HG03039 (cell line): ENCODE measurements at regions not wholly inside any gene's neighbourhood (a gene's known extent, or its start where the extent isn't known, plus 50 kb on each side); places are given as distances from the start of the nearest gene placed in this dataset.

ENCODE experiments used
- ATAC-seq: cut with Tn5 transposase; IDR thresholded peaks from one replicate; pipeline ENCODE4 v1.9.1; 2021; ENCODE audit warnings: mild to moderate bottlenecking, moderate library complexity; ENCODE audit not compliant: unreplicated experiment

GRCh38 chr2:51633073-51633472, 601.1 kb upstream of the NRXN1 start:
- no peak for ATAC-seq

GRCh38 chr2:51629406-51629805, 597.5 kb upstream of the NRXN1 start:
- no peak for ATAC-seq

GRCh38 chr2:51628917-51629316, 597.0 kb upstream of the NRXN1 start:
- no peak for ATAC-seq

- ATAC-seq, result no peak
Measured at GRCh38 chr2:51624995-51625394, 593.1 kb upstream of the NRXN1 start.

GRCh38 chr2:51620796-51621195, 588.9 kb upstream of the NRXN1 start:
- no peak for ATAC-seq

GRCh38 chr2:51619961-51620360, 588.0 kb upstream of the NRXN1 start:
- ATAC-seq, result no peak

GRCh38 chr2:51612387-51612786, 580.5 kb upstream of the NRXN1 start:
- no peak for ATAC-seq

- ATAC-seq, result no peak
Measured at GRCh38 chr2:51601706-51602105, 569.8 kb upstream of the NRXN1 start.

GRCh38 chr2:51597086-51597485, 565.2 kb upstream of the NRXN1 start:
- ATAC-seq, result no peak

GRCh38 chr2:51595836-51596235, 563.9 kb upstream of the NRXN1 start:
- no peak for ATAC-seq

GRCh38 chr2:51581636-51582267, 549.8 kb upstream of the NRXN1 start:
- no peak for ATAC-seq

- no peak for ATAC-seq
Measured at GRCh38 chr2:51579412-51579811, 547.5 kb upstream of the NRXN1 start.

- no peak for ATAC-seq
Measured at GRCh38 chr2:51575181-51575580, 543.2 kb upstream of the NRXN1 start.

- ATAC-seq, result no peak
Measured at GRCh38 chr2:51559026-51559425, 527.1 kb upstream of the NRXN1 start.

- no peak for ATAC-seq
Measured at GRCh38 chr2:51553476-51553875, 521.5 kb upstream of the NRXN1 start.

- no peak for ATAC-seq
Measured at GRCh38 chr2:51535763-51536162, 503.8 kb upstream of the NRXN1 start.

GRCh38 chr2:51534166-51534565, 502.2 kb upstream of the NRXN1 start:
- ATAC-seq, result no peak

- ATAC-seq, result no peak
Measured at GRCh38 chr2:51528156-51528555, 496.2 kb upstream of the NRXN1 start.

- ATAC-seq, result no peak
Measured at GRCh38 chr2:51526766-51527165, 494.8 kb upstream of the NRXN1 start.

- ATAC-seq, result no peak
Measured at GRCh38 chr2:51516667-51517066, 484.7 kb upstream of the NRXN1 start.

GRCh38 chr2:51511002-51511401, 479.1 kb upstream of the NRXN1 start:
- ATAC-seq, result no peak

GRCh38 chr2:51510303-51510702, 478.4 kb upstream of the NRXN1 start:
- no peak for ATAC-seq

GRCh38 chr2:51505533-51505932, 473.6 kb upstream of the NRXN1 start:
- no peak for ATAC-seq
